SK-N-SH (cell line): ENCODE measurements at regions not wholly inside any gene's neighbourhood (a gene's known extent, or its start where the extent isn't known, plus 50 kb on each side); places are given as distances from the start of the nearest gene placed in this dataset.

Experiments
- CTCF ChIA-PET: fragments of 300-600, 350-600 bp; formaldehyde crosslinking; extraction: SDS; loops from one replicate; lab custom pipeline; 2021; lab: Yijun Ruan, JAX
- POLR2A ChIA-PET: fragments of 350-600 bp; sonication (Branson Sonifier 250); formaldehyde crosslinking; extraction: SDS; loops from one replicate; lab custom pipeline; 2020; ENCODE audit warnings: antibody characterized with exemption, inconsistent platforms; lab: Yijun Ruan, JAX
- DNase-seq: peaks from one replicate; pipeline ENCODE4 v3.0.0; 2012
- H2AFZ ChIP-seq: fragments of 200-600 bp; sonication (generic); 2 replicates; pipeline ENCODE4 v1.8.1; 2016; ENCODE audit warnings: antibody characterized with exemption, mild to moderate bottlenecking, low read depth
- H3F3A ChIP-seq: fragments of 200-600 bp; sonication (generic); replicated peaks from 2 replicates; pipeline ENCODE3; 2016; ENCODE audit warnings: antibody characterized with exemption, mild to moderate bottlenecking; ENCODE audit not compliant: insufficient read depth
- H3K27ac ChIP-seq, 2 experiments: fragments of 200-500 bp in 1 of 2; fragments of 200-600 bp in 1 of 2; sonication (Bioruptor generic) in 1 of 2; sonication (generic), shearing (Covaris generic) in 1 of 2; 2 replicates each; pipeline versions ENCODE4 v1.5.1 to v1.6.1; 2014 to 2016; ENCODE audit warnings: low read depth in 2 of 2, inconsistent platforms in 1 of 2, low read length in 1 of 2, mild to moderate bottlenecking in 1 of 2, mixed read lengths in 1 of 2
- H3K27me3 ChIP-seq: fragments of 200-600 bp; sonication (generic), shearing (Covaris generic); 2 replicates; pipeline ENCODE4 v1.6.1; 2016; ENCODE audit warnings: mixed run types; ENCODE audit not compliant: insufficient read depth
- H3K36me3 ChIP-seq, 2 experiments: fragments of 200-500 bp in 1 of 2; fragments of 200-600 bp in 1 of 2; sonication (Bioruptor generic) in 1 of 2; sonication (generic) in 1 of 2; replicated peaks in 1 of 2; 2 replicates each; pipeline versions ENCODE3 to v1.5.1; 2014 to 2016; ENCODE audit warnings: low read length in 1 of 2, mild to moderate bottlenecking in 1 of 2; ENCODE audit not compliant: insufficient read depth in 2 of 2, control insufficient read depth in 1 of 2
- H3K4me1 ChIP-seq, 2 experiments: fragments of 200-500 bp in 1 of 2; fragments of 200-600 bp in 1 of 2; sonication (Bioruptor generic) in 1 of 2; sonication (generic), shearing (Covaris generic) in 1 of 2; 2 replicates each; pipeline versions ENCODE4 v1.5.1 to v1.6.1; 2014 to 2016; ENCODE audit warnings: low read depth in 1 of 2, low read length in 1 of 2, mixed run types in 1 of 2; ENCODE audit not compliant: insufficient read depth in 2 of 2, control insufficient read depth in 1 of 2
- H3K4me2 ChIP-seq: fragments of 200-600 bp; sonication (generic), shearing (Covaris generic); 2 replicates; pipeline ENCODE4 v1.6.1; 2017; ENCODE audit warnings: mixed run types
- H3K4me3 ChIP-seq, 2 experiments: fragments of 200-500 bp in 1 of 2; fragments of 200-600 bp in 1 of 2; sonication (Bioruptor generic) in 1 of 2; sonication (generic), shearing (Covaris generic) in 1 of 2; 2 replicates each; pipeline versions ENCODE4 v1.5.1 to v1.8.1; 2014 to 2016; ENCODE audit warnings: low read depth in 2 of 2, inconsistent platforms in 1 of 2, low read length in 1 of 2, mild to moderate bottlenecking in 1 of 2, mixed read lengths in 1 of 2, moderate library complexity in 1 of 2
- H3K79me2 ChIP-seq: fragments of 200-600 bp; sonication (generic); 2 replicates; pipeline ENCODE4 v1.8.1; 2017; ENCODE audit warnings: mild to moderate bottlenecking; ENCODE audit not compliant: insufficient read depth
- H3K9ac ChIP-seq: fragments of 200-600 bp; sonication (generic); 2 replicates; pipeline ENCODE4 v1.6.1; 2017; ENCODE audit warnings: mixed run types
- H3K9me2 ChIP-seq: fragments of 200-600 bp; sonication (generic); 2 replicates; pipeline ENCODE4 v1.6.1; 2017; ENCODE audit warnings: mixed run types
- H3K9me3 ChIP-seq: fragments of 200-600 bp; sonication (generic); 2 replicates; pipeline ENCODE4 v1.6.1; 2017; ENCODE audit warnings: mixed run types, mild to moderate bottlenecking, moderate library complexity
- H4K20me1 ChIP-seq: fragments of 200-600 bp; sonication (generic); 2 replicates; pipeline ENCODE4 v1.6.1; 2017; ENCODE audit warnings: mild to moderate bottlenecking, mixed run types; ENCODE audit not compliant: insufficient read depth
- CHD2 ChIP-seq: fragments of 150-350 bp; IDR thresholded peaks from 2 replicates; pipeline ENCODE4 v1.6.1; 2018; ENCODE audit warnings: low read length; ENCODE audit not compliant: partially characterized antibody
- ELF1 ChIP-seq: IDR thresholded peaks from 2 replicates; pipeline ENCODE4 v1.4.0; 2012
- RAD21 ChIP-seq: IDR thresholded peaks from 2 replicates; pipeline ENCODE4 v1.6.1; 2012; ENCODE audit warnings: mild to moderate bottlenecking, low read length
- SMC3 ChIP-seq: IDR thresholded peaks from 2 replicates; pipeline ENCODE4 v1.6.1; 2012; ENCODE audit warnings: low read depth, low read length, improper control_type of control experiment
- TEAD4 ChIP-seq: IDR thresholded peaks from 2 replicates; pipeline ENCODE4 v1.4.0; 2012; ENCODE audit warnings: mild to moderate bottlenecking, borderline replicate concordance; ENCODE audit not compliant: insufficient read depth
- WGBS: methylation state at CpG from one replicate; pipeline ENCODE4 v1.1.6; 2017; ENCODE audit warnings: low lambda C conversion rate; 5-methylcytosine and 5-hydroxymethylcytosine counted together
- TF ChIP-seq, protein P1 (sequence below): fragments of 200-600 bp; sonication (generic); IDR thresholded peaks from 2 replicates; pipeline ENCODE4 v1.6.1; 2017; ENCODE audit warnings: antibody characterized with exemption, mild to moderate bottlenecking, moderate library complexity
- TF ChIP-seq, protein P2 (sequence below): IDR thresholded peaks from 2 replicates; pipeline ENCODE4 v1.6.1; 2012; ENCODE audit warnings: mild to moderate bottlenecking, low read depth, low read length, moderate library complexity
- TF ChIP-seq, protein P3 (sequence below): IDR thresholded peaks from 2 replicates; pipeline ENCODE4; 2012

DNA sequence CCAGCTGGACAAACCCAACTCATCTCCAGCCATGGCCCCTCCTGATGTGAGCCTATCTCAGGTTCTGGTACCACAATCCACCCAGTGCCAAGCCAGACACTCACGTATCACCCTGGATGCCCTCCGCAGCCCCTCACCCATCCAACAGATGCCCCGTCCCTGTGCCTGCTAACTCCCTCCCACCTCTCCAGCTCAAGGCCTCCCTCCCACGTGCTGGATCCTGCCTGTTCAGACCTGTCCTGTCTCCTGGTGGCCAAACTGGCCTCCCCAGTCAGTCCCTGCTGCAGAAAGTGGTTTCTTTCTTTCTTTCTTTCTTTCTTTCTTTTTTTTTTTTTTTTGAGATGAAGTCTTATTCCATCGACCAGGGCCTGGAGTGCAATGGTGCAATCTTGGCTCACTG, 86.2 kb downstream of the RRM2 start (continued):
- TF ChIP-seq, protein P1, sequence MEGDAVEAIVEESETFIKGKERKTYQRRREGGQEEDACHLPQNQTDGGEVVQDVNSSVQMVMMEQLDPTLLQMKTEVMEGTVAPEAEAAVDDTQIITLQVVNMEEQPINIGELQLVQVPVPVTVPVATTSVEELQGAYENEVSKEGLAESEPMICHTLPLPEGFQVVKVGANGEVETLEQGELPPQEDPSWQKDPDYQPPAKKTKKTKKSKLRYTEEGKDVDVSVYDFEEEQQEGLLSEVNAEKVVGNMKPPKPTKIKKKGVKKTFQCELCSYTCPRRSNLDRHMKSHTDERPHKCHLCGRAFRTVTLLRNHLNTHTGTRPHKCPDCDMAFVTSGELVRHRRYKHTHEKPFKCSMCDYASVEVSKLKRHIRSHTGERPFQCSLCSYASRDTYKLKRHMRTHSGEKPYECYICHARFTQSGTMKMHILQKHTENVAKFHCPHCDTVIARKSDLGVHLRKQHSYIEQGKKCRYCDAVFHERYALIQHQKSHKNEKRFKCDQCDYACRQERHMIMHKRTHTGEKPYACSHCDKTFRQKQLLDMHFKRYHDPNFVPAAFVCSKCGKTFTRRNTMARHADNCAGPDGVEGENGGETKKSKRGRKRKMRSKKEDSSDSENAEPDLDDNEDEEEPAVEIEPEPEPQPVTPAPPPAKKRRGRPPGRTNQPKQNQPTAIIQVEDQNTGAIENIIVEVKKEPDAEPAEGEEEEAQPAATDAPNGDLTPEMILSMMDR, result no peak
- no peak for TF ChIP-seq ELF1

DNA sequence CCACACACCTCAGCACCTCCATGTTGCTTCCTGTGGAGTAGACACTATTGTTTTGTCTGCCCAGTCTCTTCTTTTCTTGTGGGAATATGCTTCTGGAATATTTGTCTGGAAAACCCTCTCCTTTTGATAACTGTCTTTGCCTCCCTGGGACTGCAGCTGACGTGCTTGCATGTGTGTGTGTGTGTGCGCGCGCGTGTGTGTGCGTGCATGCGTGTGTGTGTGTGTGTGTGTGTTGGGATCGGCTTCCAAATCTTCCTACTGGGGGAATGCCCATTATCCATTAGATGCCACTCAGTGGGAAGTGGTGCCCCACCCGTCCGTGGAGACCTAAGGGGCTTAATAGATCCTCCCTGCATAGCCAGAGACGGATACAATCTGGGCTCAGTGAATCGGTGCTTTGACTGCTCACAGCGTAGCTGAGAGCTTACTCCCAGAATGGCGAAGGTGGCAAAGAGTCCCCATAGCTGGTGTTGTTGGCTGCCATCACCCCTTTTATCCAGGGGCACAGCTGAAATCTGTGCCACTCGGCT, 86.9 kb downstream of the RRM2 start:
- H3K9me3 ChIP-seq, result no peaks in the 10 kb centered on the region
- peaks cover 0 to 9% of the 10 kb centered on the region in 2 experiments; a peak in 1 of 4 replicates for H3K4me1 ChIP-seq
- H3K27ac ChIP-seq, result no peak overlapping the region
- no peak for DNase-seq
- H4K20me1 ChIP-seq, result no peaks in the 10 kb centered on the region
- no peaks in the 10 kb centered on the region for H3K36me3 ChIP-seq
- CTCF ChIA-PET, result no interaction called here
- no peak overlapping the region for H2AFZ ChIP-seq
- H3F3A ChIP-seq, result no peaks in the 10 kb centered on the region
- no peaks in the 10 kb centered on the region for H3K79me2 ChIP-seq
- H3K9ac ChIP-seq, result no peak overlapping the region
- H3K4me3 ChIP-seq, result no peak overlapping the region
- H3K27me3 ChIP-seq, result no peaks in the 10 kb centered on the region
- TF ChIP-seq, protein P2, sequence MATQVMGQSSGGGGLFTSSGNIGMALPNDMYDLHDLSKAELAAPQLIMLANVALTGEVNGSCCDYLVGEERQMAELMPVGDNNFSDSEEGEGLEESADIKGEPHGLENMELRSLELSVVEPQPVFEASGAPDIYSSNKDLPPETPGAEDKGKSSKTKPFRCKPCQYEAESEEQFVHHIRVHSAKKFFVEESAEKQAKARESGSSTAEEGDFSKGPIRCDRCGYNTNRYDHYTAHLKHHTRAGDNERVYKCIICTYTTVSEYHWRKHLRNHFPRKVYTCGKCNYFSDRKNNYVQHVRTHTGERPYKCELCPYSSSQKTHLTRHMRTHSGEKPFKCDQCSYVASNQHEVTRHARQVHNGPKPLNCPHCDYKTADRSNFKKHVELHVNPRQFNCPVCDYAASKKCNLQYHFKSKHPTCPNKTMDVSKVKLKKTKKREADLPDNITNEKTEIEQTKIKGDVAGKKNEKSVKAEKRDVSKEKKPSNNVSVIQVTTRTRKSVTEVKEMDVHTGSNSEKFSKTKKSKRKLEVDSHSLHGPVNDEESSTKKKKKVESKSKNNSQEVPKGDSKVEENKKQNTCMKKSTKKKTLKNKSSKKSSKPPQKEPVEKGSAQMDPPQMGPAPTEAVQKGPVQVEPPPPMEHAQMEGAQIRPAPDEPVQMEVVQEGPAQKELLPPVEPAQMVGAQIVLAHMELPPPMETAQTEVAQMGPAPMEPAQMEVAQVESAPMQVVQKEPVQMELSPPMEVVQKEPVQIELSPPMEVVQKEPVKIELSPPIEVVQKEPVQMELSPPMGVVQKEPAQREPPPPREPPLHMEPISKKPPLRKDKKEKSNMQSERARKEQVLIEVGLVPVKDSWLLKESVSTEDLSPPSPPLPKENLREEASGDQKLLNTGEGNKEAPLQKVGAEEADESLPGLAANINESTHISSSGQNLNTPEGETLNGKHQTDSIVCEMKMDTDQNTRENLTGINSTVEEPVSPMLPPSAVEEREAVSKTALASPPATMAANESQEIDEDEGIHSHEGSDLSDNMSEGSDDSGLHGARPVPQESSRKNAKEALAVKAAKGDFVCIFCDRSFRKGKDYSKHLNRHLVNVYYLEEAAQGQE, result no peak
- TF ChIP-seq RAD21, result no peak
- TF ChIP-seq SMC3, result no peak
- TF ChIP-seq TEAD4, result no peak
- TF ChIP-seq, protein P3, sequence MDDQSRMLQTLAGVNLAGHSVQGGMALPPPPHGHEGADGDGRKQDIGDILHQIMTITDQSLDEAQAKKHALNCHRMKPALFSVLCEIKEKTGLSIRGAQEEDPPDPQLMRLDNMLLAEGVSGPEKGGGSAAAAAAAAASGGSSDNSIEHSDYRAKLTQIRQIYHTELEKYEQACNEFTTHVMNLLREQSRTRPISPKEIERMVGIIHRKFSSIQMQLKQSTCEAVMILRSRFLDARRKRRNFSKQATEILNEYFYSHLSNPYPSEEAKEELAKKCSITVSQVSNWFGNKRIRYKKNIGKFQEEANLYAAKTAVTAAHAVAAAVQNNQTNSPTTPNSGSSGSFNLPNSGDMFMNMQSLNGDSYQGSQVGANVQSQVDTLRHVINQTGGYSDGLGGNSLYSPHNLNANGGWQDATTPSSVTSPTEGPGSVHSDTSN, result no peak
- TF ChIP-seq CHD2, result no peak
- TF ChIP-seq, protein P1, result no peak
- TF ChIP-seq, all 33 proteins: peak for 0
- Histone ChIP-seq H3K9me2 (no peaks in the 10 kb centered on the region), H3K4me2 (no peak overlapping the region)
- POLR2A ChIA-PET, result no interaction called here
- 91% methylated on average over 15 of the region's 15 CpGs for WGBS
